Astrocyte (in vitro differentiated cells and primary cell): ENCODE measurements at regions not wholly inside any gene's neighbourhood (a gene's known extent, or its start where the extent isn't known, plus 50 kb on each side); places are given as distances from the start of the nearest gene placed in this dataset.

Experiments
- DNase-seq: peaks from one replicate; pipeline ENCODE4 v3.0.0-alpha.2; 2010; ENCODE audit warnings: low read depth
- FAIRE-seq: peaks from 2 replicates; lab custom pipeline; 2011; peaks lifted over from hg19 to GRCh38; lab: Jason Lieb, UNC
- H2AFZ ChIP-seq: 2 replicates; pipeline ENCODE4 v1.6.0; 2012; ENCODE audit warnings: low read depth, low read length, inconsistent platforms
- H3K27ac ChIP-seq: 2 replicates; pipeline ENCODE4 v1.5.1; 2011; ENCODE audit warnings: low read depth, low read length, inconsistent platforms
- H3K27me3 ChIP-seq: 2 replicates; pipeline ENCODE4 v1.6.0; 2011; ENCODE audit warnings: low read length, inconsistent platforms; ENCODE audit not compliant: insufficient read depth
- H3K36me3 ChIP-seq: 2 replicates; pipeline ENCODE4 v1.5.1; 2011; ENCODE audit warnings: low read length, inconsistent platforms; ENCODE audit not compliant: insufficient read depth
- H3K4me1 ChIP-seq: 2 replicates; pipeline ENCODE4 v1.5.1; 2011; ENCODE audit warnings: low read length, inconsistent platforms; ENCODE audit not compliant: insufficient read depth
- H3K4me2 ChIP-seq: 2 replicates; pipeline ENCODE4 v1.6.0; 2012; ENCODE audit warnings: low read length, inconsistent platforms
- H3K4me3 ChIP-seq: 2 replicates; pipeline ENCODE4 v1.5.1; 2011; ENCODE audit warnings: low read depth, mild to moderate bottlenecking, low read length, inconsistent platforms; ENCODE audit not compliant: insufficient read depth
- H3K79me2 ChIP-seq: 2 replicates; pipeline ENCODE4 v1.6.0; 2012; ENCODE audit warnings: mild to moderate bottlenecking, low read length, inconsistent platforms; ENCODE audit not compliant: insufficient read depth
- H3K9ac ChIP-seq: 2 replicates; pipeline ENCODE4 v1.6.0; 2012; ENCODE audit warnings: mild to moderate bottlenecking, low read length, inconsistent platforms
- H3K9me3 ChIP-seq: 2 replicates; pipeline ENCODE4 v1.5.1; 2012; ENCODE audit warnings: low read depth, mild to moderate bottlenecking, low read length, inconsistent platforms; ENCODE audit not compliant: insufficient read depth
- H4K20me1 ChIP-seq: 2 replicates; pipeline ENCODE4 v1.6.0; 2012; ENCODE audit warnings: low read length, inconsistent platforms; ENCODE audit not compliant: insufficient read depth
- H3K27ac Mint-ChIP-seq: one replicate; pipeline ENCODE4 v1.8.0; 2021; ENCODE audit warnings: mild to moderate bottlenecking, mixed read lengths; ENCODE audit not compliant: unreplicated experiment
- H3K27me3 Mint-ChIP-seq: one replicate; pipeline ENCODE4 v1.8.0; 2021; ENCODE audit warnings: low read depth, mixed read lengths; ENCODE audit not compliant: unreplicated experiment
- H3K36me3 Mint-ChIP-seq: one replicate; pipeline ENCODE4 v1.8.0; 2021; ENCODE audit warnings: low read depth, mixed read lengths; ENCODE audit not compliant: unreplicated experiment
- H3K4me1 Mint-ChIP-seq: one replicate; pipeline ENCODE4 v1.8.0; 2021; ENCODE audit warnings: low read depth, mixed read lengths; ENCODE audit not compliant: unreplicated experiment
- H3K4me3 Mint-ChIP-seq: one replicate; pipeline ENCODE4 v1.8.0; 2021; ENCODE audit warnings: mild to moderate bottlenecking, moderate library complexity, mixed read lengths; ENCODE audit not compliant: unreplicated experiment
- H3K9me3 Mint-ChIP-seq: one replicate; pipeline ENCODE4 v1.8.0; 2021; ENCODE audit warnings: mild to moderate bottlenecking, mixed read lengths; ENCODE audit not compliant: unreplicated experiment
- CTCF ChIP-seq: IDR thresholded peaks from 2 replicates; pipeline ENCODE4 v1.5.1; 2011; ENCODE audit warnings: low read depth, mild to moderate bottlenecking, inconsistent platforms, low read length, moderate library complexity; ENCODE audit not compliant: insufficient read depth
- EZH2 ChIP-seq: IDR thresholded peaks from 2 replicates; pipeline ENCODE4 v1.6.1; 2012; ENCODE audit warnings: mild to moderate bottlenecking, low read length, inconsistent platforms; ENCODE audit not compliant: insufficient read depth

- Mint-ChIP-seq H3K4me3 (no peak overlapping the region), H3K27me3 (no peaks in the 10 kb centered on the region), H3K36me3 (no peaks in the 10 kb centered on the region), H3K27ac (no peak overlapping the region), H3K4me1 (no peaks in the 10 kb centered on the region), H3K9me3 (no peaks in the 10 kb centered on the region)
- H3K79me2 ChIP-seq: no peaks in the 10 kb centered on the region
- no peak for DNase-seq
- no peaks in the 10 kb centered on the region for H4K20me1 ChIP-seq
- no peaks in the 10 kb centered on the region for H3K4me1 ChIP-seq
- no peaks in the 10 kb centered on the region for H3K9me3 ChIP-seq
- FAIRE-seq: no peak
- H2AFZ ChIP-seq: no peak overlapping the region
- no peak overlapping the region for H3K27ac ChIP-seq
- no peak overlapping the region for H3K4me3 ChIP-seq
- H3K36me3 ChIP-seq: no peaks in the 10 kb centered on the region
- no peaks in the 10 kb centered on the region for H3K27me3 ChIP-seq
- TF ChIP-seq EZH2: no peak
- no peak for TF ChIP-seq CTCF
- H3K4me2 ChIP-seq: no peak overlapping the region
- H3K9ac ChIP-seq: no peak overlapping the region
These were observed 747.2 kb upstream of the CHD1 start for GRCh38 chr5:99675974-99676373.

- no peaks in the 10 kb centered on the region for H3K4me1 ChIP-seq
- Mint-ChIP-seq H3K9me3 (no peaks in the 10 kb centered on the region), H3K4me3 (no peak overlapping the region), H3K27me3 (no peaks in the 10 kb centered on the region), H3K36me3 (no peaks in the 10 kb centered on the region), H3K4me1 (no peaks in the 10 kb centered on the region), H3K27ac (no peak overlapping the region)
- FAIRE-seq (no peak), DNase-seq (no peak)
- H3K9me3 ChIP-seq: no peaks in the 10 kb centered on the region
- no peak overlapping the region for H3K9ac ChIP-seq
- H4K20me1 ChIP-seq: no peaks in the 10 kb centered on the region
- no peak for TF ChIP-seq CTCF
- no peak for TF ChIP-seq EZH2
- no peaks in the 10 kb centered on the region for H3K36me3 ChIP-seq
- H3K4me3 ChIP-seq: no peak overlapping the region
- no peaks in the 10 kb centered on the region for H3K27me3 ChIP-seq
- no peak overlapping the region for H3K4me2 ChIP-seq
- H3K79me2 ChIP-seq: no peaks in the 10 kb centered on the region
- H3K27ac ChIP-seq: no peak overlapping the region
- no peak overlapping the region for H2AFZ ChIP-seq
These were observed 745.3 kb upstream of the CHD1 start for GRCh38 chr5:99674101-99674500.

GRCh38 chr5:99664972-99665371 is 736.2 kb upstream of the CHD1 start:
- no peaks in the 10 kb centered on the region for H3K9me3 ChIP-seq
- no peaks in the 10 kb centered on the region for H3K27me3 ChIP-seq
- FAIRE-seq (no peak), DNase-seq (no peak)
- H3K9ac ChIP-seq: no peak overlapping the region
- no peak overlapping the region for H3K4me3 ChIP-seq
- Mint-ChIP-seq H3K27ac (no peak overlapping the region), H3K36me3 (no peaks in the 10 kb centered on the region), H3K27me3 (no peaks in the 10 kb centered on the region), H3K4me1 (no peaks in the 10 kb centered on the region), H3K4me3 (no peak overlapping the region), H3K9me3 (no peaks in the 10 kb centered on the region)
- no peak overlapping the region for H3K4me2 ChIP-seq
- H3K4me1 ChIP-seq: no peaks in the 10 kb centered on the region
- TF ChIP-seq CTCF (no peak), EZH2 (no peak)
- no peak overlapping the region for H3K27ac ChIP-seq
- H3K36me3 ChIP-seq: no peaks in the 10 kb centered on the region
- H4K20me1 ChIP-seq: no peaks in the 10 kb centered on the region
- no peaks in the 10 kb centered on the region for H3K79me2 ChIP-seq
- no peak overlapping the region for H2AFZ ChIP-seq
